SIG-M5 treated with dmso at 0.1 percent for 504 hours (cell line): ENCODE measurements at regions not wholly inside any gene's neighbourhood (a gene's known extent, or its start where the extent isn't known, plus 50 kb on each side); places are given as distances from the start of the nearest gene placed in this dataset.
A peak's percentile ranks its signal among the peaks of the same experiment; 100 is the strongest.

ENCODE experiments used
- DNase-seq: peaks from one replicate; lab custom pipeline; 2025; ENCODE audit not compliant: unreplicated experiment; lab: John Stamatoyannopoulos, UW

- DNase-seq = no peak
Observed at GRCh38 chr11:95363708-95364107, 132.7 kb upstream of the SESN3 start.

- DNase-seq = peak; percentile 82
Observed at GRCh38 chr11:95363164-95363563, 132.2 kb upstream of the SESN3 start.

GRCh38 chr11:95361180-95361579 lies 130.2 kb upstream of the SESN3 start:
- no peak for DNase-seq

GRCh38 chr11:95360377-95361075 lies 129.5 kb upstream of the SESN3 start:
- peak; percentile 74 for DNase-seq

- no peak for DNase-seq
Observed at GRCh38 chr11:95359756-95360155, 128.8 kb upstream of the SESN3 start.

GRCh38 chr11:95359341-95359663 lies 128.3 kb upstream of the SESN3 start:
- no peak for DNase-seq

- DNase-seq = no peak
Observed at GRCh38 chr11:95358511-95359340, 127.7 kb upstream of the SESN3 start.

- no peak for DNase-seq
Observed at GRCh38 chr11:95354304-95354703, 123.3 kb upstream of the SESN3 start.

- no peak for DNase-seq
Observed at GRCh38 chr11:95353706-95354105, 122.7 kb upstream of the SESN3 start.

DNA sequence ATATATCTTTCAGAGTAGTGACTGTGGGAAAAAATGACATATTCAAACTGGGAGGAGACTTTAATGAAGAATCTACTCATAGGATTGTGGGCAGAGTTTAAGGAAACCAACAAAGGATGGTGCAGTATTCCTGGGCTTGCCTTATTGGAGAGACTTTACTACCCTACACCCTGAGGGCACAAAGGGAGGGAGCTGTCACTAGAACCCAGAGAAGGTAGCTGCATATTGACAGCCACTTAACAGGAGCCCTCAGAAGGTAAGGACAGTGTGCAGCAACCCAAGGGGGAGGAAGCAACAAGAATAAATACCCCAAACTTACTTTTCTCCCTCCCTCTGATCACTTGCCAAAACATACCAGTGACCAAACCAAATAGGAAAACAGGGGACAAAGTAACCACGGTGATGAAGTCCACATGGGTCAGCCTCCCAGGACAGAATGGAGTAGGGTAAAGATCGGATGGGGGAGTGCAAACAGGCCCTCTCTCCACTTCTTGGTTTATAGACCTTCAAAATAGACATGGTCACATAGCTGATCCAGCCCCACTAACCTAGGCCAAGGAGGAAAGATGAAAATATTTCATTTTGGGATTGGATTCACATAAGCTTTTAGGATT lies 121.8 kb upstream of the SESN3 start:
- DNase-seq = no peak

DNA sequence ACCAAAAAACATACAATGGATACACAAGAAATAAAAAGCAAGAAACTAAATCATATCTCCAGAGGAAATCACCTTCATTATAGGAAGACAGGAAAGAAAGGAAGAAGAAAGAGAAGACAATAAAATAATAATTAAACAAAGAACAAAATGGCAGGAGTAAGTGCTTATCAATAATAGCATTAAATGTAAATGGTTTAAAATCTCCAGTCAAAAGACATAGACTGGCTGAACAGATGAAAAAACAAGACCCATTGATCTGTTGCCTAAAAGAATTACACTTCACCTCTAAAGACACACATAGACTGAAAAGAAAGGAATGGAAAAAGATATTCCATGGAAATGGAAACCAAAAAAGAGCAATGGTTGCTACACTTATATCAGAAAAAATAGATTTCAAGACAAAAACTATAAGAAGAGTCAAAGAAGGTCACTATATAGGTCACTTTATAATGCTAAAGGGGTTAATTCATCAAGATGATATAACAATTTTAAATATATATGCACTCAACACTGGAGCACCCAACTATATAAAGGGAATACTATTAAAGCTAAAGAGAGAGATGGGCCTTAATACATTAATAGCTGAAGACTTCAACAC lies 118.4 kb upstream of the SESN3 start:
- no peak for DNase-seq

DNA sequence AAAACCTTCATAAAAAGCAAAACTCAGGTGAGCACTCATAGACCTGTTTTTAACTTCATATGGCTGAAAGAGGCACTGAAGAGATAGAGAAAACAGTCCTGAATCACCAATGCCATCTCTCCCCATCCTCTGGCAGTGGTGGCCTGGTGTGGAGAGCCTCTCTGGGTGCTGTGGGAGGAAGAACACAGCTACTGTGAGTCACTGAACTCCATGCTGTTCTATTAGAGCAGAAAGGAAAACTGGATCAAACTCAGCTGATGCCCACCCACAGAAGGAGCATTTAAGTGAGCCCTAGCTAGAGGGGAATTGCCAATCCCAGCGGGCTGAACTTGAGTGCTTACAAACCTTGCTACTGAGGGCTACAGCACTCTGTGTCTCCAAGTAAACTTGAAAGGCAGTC lies 115.3 kb upstream of the SESN3 start:
- DNase-seq = no peak

DNA sequence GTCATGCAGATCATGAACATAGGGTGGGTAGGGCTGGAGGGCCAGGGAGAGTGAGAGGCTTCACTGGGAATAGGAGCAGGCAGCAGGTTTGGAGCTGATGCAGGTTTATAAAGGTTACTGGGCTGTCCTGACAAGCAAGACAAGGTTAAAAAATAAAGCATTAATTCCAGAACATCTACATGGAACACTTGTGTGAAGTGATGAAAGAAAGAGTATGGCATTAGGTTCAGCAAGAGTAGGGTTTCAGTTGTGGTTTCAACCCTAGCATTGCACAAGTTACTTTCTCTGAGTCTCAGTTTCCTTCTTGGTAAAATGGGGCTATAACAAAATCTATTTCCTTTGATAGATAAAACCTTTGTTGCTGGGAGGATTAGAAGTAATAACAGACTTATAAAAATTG lies 114.6 kb upstream of the SESN3 start:
- DNase-seq = peak; percentile 50

DNA sequence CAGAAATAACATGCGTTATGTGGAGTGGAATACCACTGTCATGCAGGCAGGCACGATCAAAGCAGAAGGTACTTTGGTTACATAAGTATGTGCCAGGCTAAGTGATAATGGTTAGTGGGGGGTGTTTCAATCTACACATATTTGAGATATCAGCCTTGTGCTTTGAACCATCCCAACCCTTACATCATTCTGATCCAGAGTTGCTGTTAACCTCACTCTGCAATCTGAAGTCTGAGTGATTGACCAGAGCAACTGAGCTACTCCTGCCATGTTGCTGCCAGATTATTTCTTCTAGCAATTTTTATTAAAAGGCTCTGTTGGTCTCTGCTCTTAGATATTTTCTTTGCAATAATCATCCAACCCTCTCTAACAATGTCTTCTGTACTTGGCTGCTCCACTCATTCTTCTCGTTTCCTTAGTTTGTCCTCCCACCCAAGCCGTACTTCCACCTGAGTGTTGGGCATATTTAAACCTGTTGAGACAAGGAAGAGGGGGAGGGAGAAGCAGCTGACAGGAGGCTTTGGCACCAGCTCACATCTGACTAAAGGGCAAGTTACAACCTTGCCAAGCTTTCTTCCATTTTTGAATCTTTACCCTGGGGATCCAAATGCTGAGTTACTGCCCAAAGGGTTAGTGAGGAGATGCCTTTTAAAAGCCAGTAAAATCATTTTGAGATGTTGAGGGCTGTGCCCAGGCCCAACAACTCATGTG lies 114.1 kb upstream of the SESN3 start:
- DNase-seq = no peak

GRCh38 chr11:95341221-95341620 lies 110.2 kb upstream of the SESN3 start:
- no peak for DNase-seq

GRCh38 chr11:95339086-95339901 lies 108.3 kb upstream of the SESN3 start:
- DNase-seq = no peak

GRCh38 chr11:95338430-95338991 lies 107.5 kb upstream of the SESN3 start:
- DNase-seq = no peak

DNA sequence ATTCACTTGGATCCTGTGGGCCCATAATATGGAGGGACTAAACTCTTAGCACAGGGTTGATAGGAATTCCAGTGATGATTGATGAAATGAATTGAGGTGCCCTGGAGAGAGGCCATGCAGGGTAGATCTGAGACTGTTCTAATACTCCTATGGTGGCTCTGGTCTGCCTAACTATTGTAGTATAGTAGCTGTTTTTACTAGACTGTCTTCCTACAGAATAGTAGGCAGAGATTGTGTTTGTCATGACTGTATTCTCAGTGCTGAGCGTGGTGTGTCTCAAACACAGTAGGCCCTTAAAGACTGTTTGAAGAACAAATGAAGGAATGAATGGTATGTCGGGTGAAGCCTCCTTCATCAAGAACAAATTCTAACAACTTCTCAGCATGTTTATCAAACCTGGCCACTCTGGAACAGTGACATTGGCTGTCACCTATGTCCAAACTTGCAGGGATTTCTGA lies 107.0 kb upstream of the SESN3 start:
- no peak for DNase-seq

DNA sequence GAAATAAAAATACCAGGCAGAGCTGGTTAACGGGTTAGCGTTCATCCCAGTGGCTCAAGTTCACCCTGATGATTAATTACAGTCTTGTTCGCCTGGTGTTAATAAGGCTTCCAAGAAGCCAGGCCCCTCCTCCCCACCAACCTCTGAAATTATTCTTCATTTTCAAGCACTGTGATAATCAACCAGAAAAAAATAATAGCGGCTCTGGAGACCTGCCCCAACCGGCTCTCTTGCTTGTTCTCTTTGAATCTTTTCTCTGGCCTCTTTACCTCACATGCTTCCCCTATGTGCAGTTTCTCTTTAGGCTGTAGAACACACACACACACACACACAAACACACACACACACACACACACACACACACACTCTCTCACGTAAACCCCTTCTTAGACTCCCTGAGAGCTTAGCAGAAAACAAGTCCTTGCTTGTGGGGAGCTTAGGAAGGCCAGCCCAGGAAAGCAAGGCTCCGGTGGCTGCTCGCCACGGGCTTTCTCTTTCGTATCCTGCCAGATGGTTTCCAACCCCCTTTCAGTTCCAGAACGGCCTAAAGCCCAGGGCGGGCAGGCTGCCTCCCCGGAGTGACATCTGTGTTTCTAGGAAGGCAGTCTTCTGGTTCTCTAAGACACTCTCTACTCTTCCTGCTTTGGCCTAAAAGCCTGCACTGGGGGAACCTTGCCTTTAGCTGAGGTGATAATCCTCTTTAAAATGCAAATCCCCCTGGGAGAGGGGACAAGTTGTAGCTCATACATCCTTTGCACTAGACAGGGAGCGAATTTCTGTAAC lies 106.4 kb upstream of the SESN3 start:
- DNase-seq = no peak
